ENCODE measurements at regions not wholly inside any gene's neighbourhood (a gene's known extent, or its start where the extent isn't known, plus 50 kb on each side); places are given as distances from the start of the nearest gene placed in this dataset.
A peak's percentile ranks its signal among the peaks of the same experiment; 100 is the strongest.

GRCh38 chrX:109190542-109190941, 291.3 kb downstream of the GUCY2F start:
- Histone ChIP-seq H2BK5ac (ENCODE audit: insufficient read length, low read length) (no peak overlapping the region), H2AFZ (ENCODE audit: low read length) (no peak overlapping the region), H3K4me2 (ENCODE audit: insufficient read depth, insufficient read length, low read length) (no peak overlapping the region), H3K18ac (ENCODE audit: insufficient read length, low read depth, low read length) (no peak overlapping the region), H2BK120ac (ENCODE audit: low read depth, low read length, poor library complexity, severe bottlenecking) (no peak overlapping the region), H3K9ac (ENCODE audit: extremely low read depth, insufficient read length, low read length) (no peak overlapping the region), H3K27ac (ENCODE audit: insufficient read length, low read depth, low read length) (no peak overlapping the region), H2BK20ac (ENCODE audit: low read depth, low read length, poor library complexity, severe bottlenecking) (no peak overlapping the region), H3T11ph (ENCODE audit: low read length) (no peak overlapping the region), H4K8ac (replicated peaks; ENCODE audit: insufficient read length, low read depth, low read length) (no peak overlapping the region), H3K14ac (ENCODE audit: insufficient read depth, low read length) (no peak overlapping the region), H3K56ac (ENCODE audit: insufficient read length, low read depth, low read length) (no peak overlapping the region), H4K5ac (ENCODE audit: insufficient read length, low read depth, low read length) (no peak overlapping the region), H3K27me3 (ENCODE audit: insufficient read depth, low read length) (no peaks in the 10 kb centered on the region), H3K23ac (ENCODE audit: insufficient read length, low read depth, low read length) (no peak overlapping the region), H3K4me1 (ENCODE audit: insufficient read depth, low read length) (peaks cover 6% of the 10 kb centered on the region; the same call in 1 of the 2 replicates), H3K4ac (ENCODE audit: low read depth, low read length) (no peak overlapping the region), H3K79me2 (ENCODE audit: insufficient read depth, low read length) (no peaks in the 10 kb centered on the region), H2BK12ac (ENCODE audit: insufficient read length, low read depth, low read length) (no peak overlapping the region), H3K9me3 (ENCODE audit: control insufficient read depth, low read depth, low read length) (no peaks in the 10 kb centered on the region), H4K20me1 (ENCODE audit: control insufficient read depth, insufficient read depth, insufficient read length) (no peaks in the 10 kb centered on the region), H3K23me2 (ENCODE audit: insufficient read length, low read depth, low read length, poor library complexity, severe bottlenecking) (no peaks in the 10 kb centered on the region), H2BK15ac (ENCODE audit: low read depth, low read length) (no peak overlapping the region), H2AK5ac (ENCODE audit: insufficient read length, low read length) (no peak overlapping the region), H3K79me1 (ENCODE audit: insufficient read depth, low read depth, low read length, poor library complexity, severe bottlenecking) (no peaks in the 10 kb centered on the region), H4K91ac (ENCODE audit: insufficient read length, low read depth, low read length) (no peak overlapping the region)
- no peak overlapping the region for H3K4me3 Mint-ChIP-seq
- peaks cover 3 to 25% of the 10 kb centered on the region in 2 experiments; a peak in 4 of 5 replicates for H3K9me3 Mint-ChIP-seq
- peaks cover 3% of the 10 kb centered on the region for H3K27me3 Mint-ChIP-seq (ENCODE audit: low read depth)
- no peak for TF ChIP-seq CTCF (conservative IDR thresholded peaks at IDR 0.05)
- H3K27ac Mint-ChIP-seq: peak overlapping the region in 1 of 3 experiments; percentile 62; a peak in 1 of 7 replicates
- H3K4me1 Mint-ChIP-seq: peaks cover 22 to 28% of the 10 kb centered on the region in 2 experiments
- DNase-seq: no peak
- H3K36me3 Mint-ChIP-seq (ENCODE audit: insufficient read depth in 1 of 3, low read depth in 3 of 3): peaks cover 7 to 19% (median 13%) of the 10 kb centered on the region in 3 experiments
- WGBS (ENCODE audit: extremely low coverage, insufficient read length, low lambda C conversion rate): no CpG with 5 or more reads among the region's 1 CpG
